HEK293 (cell line): ENCODE measurements at regions not wholly inside any gene's neighbourhood (a gene's known extent, or its start where the extent isn't known, plus 50 kb on each side); places are given as distances from the start of the nearest gene placed in this dataset.
A peak's percentile ranks its signal among the peaks of the same experiment; 100 is the strongest.

ENCODE experiments used
- EGR2 ChIP-seq: fragments of 450-650 bp; formaldehyde crosslinking; IDR thresholded peaks from 2 replicates; pipeline ENCODE4 v1.5.1; 2016; ENCODE audit warnings: low read depth, missing biosample characterization, missing genetic modification characterization
- GLI2 ChIP-seq: fragments of 450-650 bp; formaldehyde crosslinking; IDR thresholded peaks from 2 replicates; pipeline ENCODE4; 2017; ENCODE audit warnings: missing biosample characterization, missing genetic modification characterization, low read depth, borderline replicate concordance
- KLF1 ChIP-seq: fragments of 450-650 bp; formaldehyde crosslinking; IDR thresholded peaks from 2 replicates; pipeline ENCODE4 v1.5.1; 2016; ENCODE audit warnings: missing biosample characterization, missing genetic modification characterization
- KLF8 ChIP-seq: fragments of 450-650 bp; formaldehyde crosslinking; IDR thresholded peaks from 2 replicates; pipeline ENCODE4 v1.5.1; 2016; ENCODE audit warnings: missing biosample characterization, missing genetic modification characterization
- PRDM1 ChIP-seq: fragments of 450-650 bp; formaldehyde crosslinking; IDR thresholded peaks from 2 replicates; pipeline ENCODE4; 2016; ENCODE audit warnings: missing biosample characterization, missing genetic modification characterization
- RBAK ChIP-seq: fragments of 450-650 bp; formaldehyde crosslinking; IDR thresholded peaks from 2 replicates; pipeline ENCODE4 v1.5.1; 2016; ENCODE audit warnings: missing biosample characterization, missing genetic modification characterization
- SP7 ChIP-seq: fragments of 450-650 bp; formaldehyde crosslinking; IDR thresholded peaks from 2 replicates; pipeline ENCODE4 v1.5.1; 2016; ENCODE audit warnings: missing biosample characterization, missing genetic modification characterization
- ZFP3 ChIP-seq: fragments of 450-650 bp; formaldehyde crosslinking; IDR thresholded peaks from 2 replicates; pipeline ENCODE4 v1.5.1; 2016; ENCODE audit warnings: low read depth, missing biosample characterization, missing genetic modification characterization
- ZNF10 ChIP-seq: fragments of 450-650 bp; formaldehyde crosslinking; IDR thresholded peaks from 2 replicates; pipeline ENCODE4 v1.5.1; 2017; ENCODE audit warnings: missing biosample characterization, missing genetic modification characterization
- ZNF146 ChIP-seq: fragments of 450-650 bp; formaldehyde crosslinking; IDR thresholded peaks from 2 replicates; pipeline ENCODE4 v1.5.1; 2016; ENCODE audit warnings: missing biosample characterization, missing genetic modification characterization
- ZNF2 ChIP-seq: fragments of 450-650 bp; formaldehyde crosslinking; IDR thresholded peaks from 2 replicates; pipeline ENCODE4 v1.5.1; 2016; ENCODE audit warnings: missing biosample characterization, missing genetic modification characterization
- ZNF24 ChIP-seq: fragments of 450-650 bp; formaldehyde crosslinking; IDR thresholded peaks from 2 replicates; pipeline ENCODE4 v1.5.1; 2016; ENCODE audit warnings: missing biosample characterization, missing genetic modification characterization
- ZNF366 ChIP-seq: fragments of 450-650 bp; formaldehyde crosslinking; conservative IDR thresholded peaks from 2 replicates; pipeline ENCODE4 v1.5.1; 2016; ENCODE audit warnings: missing biosample characterization, missing genetic modification characterization
- ZNF426 ChIP-seq: fragments of 450-650 bp; formaldehyde crosslinking; IDR thresholded peaks from 2 replicates; pipeline ENCODE4 v1.5.1; 2017; ENCODE audit warnings: missing biosample characterization, missing genetic modification characterization, mild to moderate bottlenecking, inconsistent platforms, moderate library complexity
- ZNF501 ChIP-seq: fragments of 450-650 bp; formaldehyde crosslinking; IDR thresholded peaks from 2 replicates; pipeline ENCODE4 v1.5.1; 2016; ENCODE audit warnings: missing biosample characterization, missing genetic modification characterization
- ZNF621 ChIP-seq: fragments of 450-650 bp; formaldehyde crosslinking; IDR thresholded peaks from 2 replicates; pipeline ENCODE4 v1.5.1; 2017; ENCODE audit warnings: missing biosample characterization, missing genetic modification characterization
- ZNF660 ChIP-seq: fragments of 450-650 bp; IDR thresholded peaks from 2 replicates; pipeline ENCODE4 v1.5.1; 2018; ENCODE audit warnings: missing biosample characterization, mild to moderate bottlenecking, missing genetic modification characterization
- ZNF670 ChIP-seq: fragments of 450-650 bp; formaldehyde crosslinking; IDR thresholded peaks from 2 replicates; pipeline ENCODE4 v1.5.1; 2016; ENCODE audit warnings: missing biosample characterization, missing genetic modification characterization, low read depth
- ZSCAN23 ChIP-seq: fragments of 450-650 bp; formaldehyde crosslinking; IDR thresholded peaks from 2 replicates; pipeline ENCODE4 v1.5.1; 2016; ENCODE audit warnings: missing biosample characterization, missing genetic modification characterization
- TF ChIP-seq, protein P1 (sequence below): fragments of 450-650 bp; formaldehyde crosslinking; IDR thresholded peaks from 2 replicates; pipeline ENCODE4 v1.5.1; 2017; ENCODE audit warnings: missing biosample characterization, missing genetic modification characterization
- TF ChIP-seq, protein P2 (sequence below): fragments of 450-650 bp; formaldehyde crosslinking; conservative IDR thresholded peaks from 2 replicates; pipeline ENCODE4 v1.5.1; 2016; ENCODE audit warnings: low read depth, missing biosample characterization, missing genetic modification characterization
- TF ChIP-seq, protein P3 (sequence below): fragments of 450-650 bp; formaldehyde crosslinking; IDR thresholded peaks from 2 replicates; pipeline ENCODE4 v1.5.1; 2016; ENCODE audit warnings: missing biosample characterization, missing genetic modification characterization
- TF ChIP-seq, protein P4 (sequence below): fragments of 450-650 bp; formaldehyde crosslinking; IDR thresholded peaks from 2 replicates; pipeline ENCODE4 v1.5.1; 2017; ENCODE audit warnings: missing biosample characterization, missing genetic modification characterization
- TF ChIP-seq, protein P5 (sequence below): fragments of 450-650 bp; formaldehyde crosslinking; IDR thresholded peaks from 2 replicates; pipeline ENCODE4 v1.5.1; 2016; ENCODE audit warnings: missing biosample characterization, missing genetic modification characterization
- TF ChIP-seq, protein P6 (sequence below): fragments of 450-650 bp; formaldehyde crosslinking; IDR thresholded peaks from 2 replicates; pipeline ENCODE4 v1.5.1; 2016; ENCODE audit warnings: missing biosample characterization, missing genetic modification characterization

DNA sequence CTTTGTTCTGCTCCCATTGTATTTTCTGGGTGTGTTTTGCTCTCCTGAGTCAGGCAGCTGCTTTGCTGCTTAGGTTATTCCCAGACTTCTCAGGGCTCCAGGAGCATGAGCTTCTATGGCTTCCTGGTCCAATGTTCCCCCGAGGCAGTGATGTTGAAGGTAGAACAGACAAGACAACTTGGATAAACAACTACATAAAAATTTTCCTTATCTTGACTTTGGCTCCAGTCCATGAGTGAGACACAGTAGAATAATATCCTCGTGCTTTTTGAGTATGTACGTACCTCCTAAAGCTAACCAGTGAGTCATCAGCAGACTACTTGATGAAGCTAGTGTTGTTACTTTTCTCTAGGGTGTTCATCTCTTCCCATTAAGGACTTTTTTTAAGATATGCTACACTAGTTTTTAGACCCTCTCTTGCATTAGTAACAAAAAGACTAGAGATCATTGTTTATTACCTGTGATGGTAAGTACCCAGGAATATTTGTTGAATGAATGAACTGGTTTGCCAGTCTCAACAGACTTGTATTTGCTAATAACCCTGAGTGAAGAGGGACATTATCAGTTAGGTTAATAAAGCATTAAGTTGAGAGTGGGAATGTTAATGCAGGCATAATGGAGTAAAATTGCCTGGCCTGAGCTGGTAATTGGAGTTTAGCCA is 131.9 kb downstream of the FHIP1A start (continued):
- TF ChIP-seq, protein P1, sequence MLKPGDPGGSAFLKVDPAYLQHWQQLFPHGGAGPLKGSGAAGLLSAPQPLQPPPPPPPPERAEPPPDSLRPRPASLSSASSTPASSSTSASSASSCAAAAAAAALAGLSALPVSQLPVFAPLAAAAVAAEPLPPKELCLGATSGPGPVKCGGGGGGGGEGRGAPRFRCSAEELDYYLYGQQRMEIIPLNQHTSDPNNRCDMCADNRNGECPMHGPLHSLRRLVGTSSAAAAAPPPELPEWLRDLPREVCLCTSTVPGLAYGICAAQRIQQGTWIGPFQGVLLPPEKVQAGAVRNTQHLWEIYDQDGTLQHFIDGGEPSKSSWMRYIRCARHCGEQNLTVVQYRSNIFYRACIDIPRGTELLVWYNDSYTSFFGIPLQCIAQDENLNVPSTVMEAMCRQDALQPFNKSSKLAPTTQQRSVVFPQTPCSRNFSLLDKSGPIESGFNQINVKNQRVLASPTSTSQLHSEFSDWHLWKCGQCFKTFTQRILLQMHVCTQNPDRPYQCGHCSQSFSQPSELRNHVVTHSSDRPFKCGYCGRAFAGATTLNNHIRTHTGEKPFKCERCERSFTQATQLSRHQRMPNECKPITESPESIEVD (tag by site-specific recombination) = peak; percentile 13
- no peak for TF ChIP-seq KLF1 (tag by site-specific recombination)
- no peak for TF ChIP-seq ZNF621 (tag by site-specific recombination)
- 0 out of 2 replicates have a peak, but pooled peaks have one; percentile 39 for TF ChIP-seq KLF8 (tag by site-specific recombination)
- 0 out of 2 replicates have a peak, but pooled peaks have one; percentile 6 for TF ChIP-seq ZSCAN23 (tag by site-specific recombination)
- peak; percentile 44 for TF ChIP-seq ZNF366 (tag by site-specific recombination)
- no peak for TF ChIP-seq PRDM1 (tag by site-specific recombination)
- TF ChIP-seq, protein P2, sequence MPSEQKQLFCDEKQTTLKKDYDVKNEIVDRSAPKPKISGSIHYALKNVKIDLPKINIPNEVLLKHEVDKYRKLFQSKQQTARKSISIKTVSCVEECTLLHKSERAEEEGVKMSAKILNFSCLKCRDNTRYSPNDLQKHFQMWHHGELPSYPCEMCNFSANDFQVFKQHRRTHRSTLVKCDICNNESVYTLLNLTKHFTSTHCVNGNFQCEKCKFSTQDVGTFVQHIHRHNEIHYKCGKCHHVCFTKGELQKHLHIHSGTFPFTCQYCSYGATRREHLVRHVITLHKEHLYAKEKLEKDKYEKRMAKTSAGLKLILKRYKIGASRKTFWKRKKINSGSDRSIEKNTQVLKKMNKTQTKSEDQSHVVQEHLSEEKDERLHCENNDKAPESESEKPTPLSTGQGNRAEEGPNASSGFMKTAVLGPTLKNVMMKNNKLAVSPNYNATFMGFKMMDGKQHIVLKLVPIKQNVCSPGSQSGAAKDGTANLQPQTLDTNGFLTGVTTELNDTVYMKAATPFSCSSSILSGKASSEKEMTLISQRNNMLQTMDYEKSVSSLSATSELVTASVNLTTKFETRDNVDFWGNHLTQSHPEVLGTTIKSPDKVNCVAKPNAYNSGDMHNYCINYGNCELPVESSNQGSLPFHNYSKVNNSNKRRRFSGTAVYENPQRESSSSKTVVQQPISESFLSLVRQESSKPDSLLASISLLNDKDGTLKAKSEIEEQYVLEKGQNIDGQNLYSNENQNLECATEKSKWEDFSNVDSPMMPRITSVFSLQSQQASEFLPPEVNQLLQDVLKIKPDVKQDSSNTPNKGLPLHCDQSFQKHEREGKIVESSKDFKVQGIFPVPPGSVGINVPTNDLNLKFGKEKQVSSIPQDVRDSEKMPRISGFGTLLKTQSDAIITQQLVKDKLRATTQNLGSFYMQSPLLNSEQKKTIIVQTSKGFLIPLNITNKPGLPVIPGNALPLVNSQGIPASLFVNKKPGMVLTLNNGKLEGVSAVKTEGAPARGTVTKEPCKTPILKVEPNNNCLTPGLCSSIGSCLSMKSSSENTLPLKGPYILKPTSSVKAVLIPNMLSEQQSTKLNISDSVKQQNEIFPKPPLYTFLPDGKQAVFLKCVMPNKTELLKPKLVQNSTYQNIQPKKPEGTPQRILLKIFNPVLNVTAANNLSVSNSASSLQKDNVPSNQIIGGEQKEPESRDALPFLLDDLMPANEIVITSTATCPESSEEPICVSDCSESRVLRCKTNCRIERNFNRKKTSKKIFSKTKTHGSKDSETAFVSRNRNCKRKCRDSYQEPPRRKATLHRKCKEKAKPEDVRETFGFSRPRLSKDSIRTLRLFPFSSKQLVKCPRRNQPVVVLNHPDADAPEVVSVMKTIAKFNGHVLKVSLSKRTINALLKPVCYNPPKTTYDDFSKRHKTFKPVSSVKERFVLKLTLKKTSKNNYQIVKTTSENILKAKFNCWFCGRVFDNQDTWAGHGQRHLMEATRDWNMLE (tag by site-specific recombination) = no peak
- no peak for TF ChIP-seq RBAK
- TF ChIP-seq ZNF24 (tag by site-specific recombination) = peak; percentile 56
- TF ChIP-seq, protein P3, sequence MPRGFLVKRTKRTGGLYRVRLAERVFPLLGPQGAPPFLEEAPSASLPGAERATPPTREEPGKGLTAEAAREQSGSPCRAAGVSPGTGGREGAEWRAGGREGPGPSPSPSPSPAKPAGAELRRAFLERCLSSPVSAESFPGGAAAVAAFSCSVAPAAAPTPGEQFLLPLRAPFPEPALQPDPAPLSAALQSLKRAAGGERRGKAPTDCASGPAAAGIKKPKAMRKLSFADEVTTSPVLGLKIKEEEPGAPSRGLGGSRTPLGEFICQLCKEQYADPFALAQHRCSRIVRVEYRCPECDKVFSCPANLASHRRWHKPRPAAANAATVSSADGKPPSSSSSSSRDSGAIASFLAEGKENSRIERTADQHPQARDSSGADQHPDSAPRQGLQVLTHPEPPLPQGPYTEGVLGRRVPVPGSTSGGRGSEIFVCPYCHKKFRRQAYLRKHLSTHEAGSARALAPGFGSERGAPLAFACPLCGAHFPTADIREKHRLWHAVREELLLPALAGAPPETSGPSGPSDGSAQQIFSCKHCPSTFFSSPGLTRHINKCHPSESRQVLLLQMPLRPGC (tag by site-specific recombination) = no peak
- TF ChIP-seq ZNF426 (tag by site-specific recombination) = no peak
- TF ChIP-seq, protein P4, sequence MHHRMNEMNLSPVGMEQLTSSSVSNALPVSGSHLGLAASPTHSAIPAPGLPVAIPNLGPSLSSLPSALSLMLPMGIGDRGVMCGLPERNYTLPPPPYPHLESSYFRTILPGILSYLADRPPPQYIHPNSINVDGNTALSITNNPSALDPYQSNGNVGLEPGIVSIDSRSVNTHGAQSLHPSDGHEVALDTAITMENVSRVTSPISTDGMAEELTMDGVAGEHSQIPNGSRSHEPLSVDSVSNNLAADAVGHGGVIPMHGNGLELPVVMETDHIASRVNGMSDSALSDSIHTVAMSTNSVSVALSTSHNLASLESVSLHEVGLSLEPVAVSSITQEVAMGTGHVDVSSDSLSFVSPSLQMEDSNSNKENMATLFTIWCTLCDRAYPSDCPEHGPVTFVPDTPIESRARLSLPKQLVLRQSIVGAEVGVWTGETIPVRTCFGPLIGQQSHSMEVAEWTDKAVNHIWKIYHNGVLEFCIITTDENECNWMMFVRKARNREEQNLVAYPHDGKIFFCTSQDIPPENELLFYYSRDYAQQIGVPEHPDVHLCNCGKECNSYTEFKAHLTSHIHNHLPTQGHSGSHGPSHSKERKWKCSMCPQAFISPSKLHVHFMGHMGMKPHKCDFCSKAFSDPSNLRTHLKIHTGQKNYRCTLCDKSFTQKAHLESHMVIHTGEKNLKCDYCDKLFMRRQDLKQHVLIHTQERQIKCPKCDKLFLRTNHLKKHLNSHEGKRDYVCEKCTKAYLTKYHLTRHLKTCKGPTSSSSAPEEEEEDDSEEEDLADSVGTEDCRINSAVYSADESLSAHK (tag by site-specific recombination) = no peak
- TF ChIP-seq SP7 = peak; percentile 50
- no peak for TF ChIP-seq EGR2 (tag by site-specific recombination)
- TF ChIP-seq ZFP3 (tag by site-specific recombination) = no peak
- no peak for TF ChIP-seq ZNF2 (tag by site-specific recombination)
- TF ChIP-seq, protein P5, sequence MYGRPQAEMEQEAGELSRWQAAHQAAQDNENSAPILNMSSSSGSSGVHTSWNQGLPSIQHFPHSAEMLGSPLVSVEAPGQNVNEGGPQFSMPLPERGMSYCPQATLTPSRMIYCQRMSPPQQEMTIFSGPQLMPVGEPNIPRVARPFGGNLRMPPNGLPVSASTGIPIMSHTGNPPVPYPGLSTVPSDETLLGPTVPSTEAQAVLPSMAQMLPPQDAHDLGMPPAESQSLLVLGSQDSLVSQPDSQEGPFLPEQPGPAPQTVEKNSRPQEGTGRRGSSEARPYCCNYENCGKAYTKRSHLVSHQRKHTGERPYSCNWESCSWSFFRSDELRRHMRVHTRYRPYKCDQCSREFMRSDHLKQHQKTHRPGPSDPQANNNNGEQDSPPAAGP = peak; percentile 24; the same call in 1 of the 2 replicates
- TF ChIP-seq, protein P6, sequence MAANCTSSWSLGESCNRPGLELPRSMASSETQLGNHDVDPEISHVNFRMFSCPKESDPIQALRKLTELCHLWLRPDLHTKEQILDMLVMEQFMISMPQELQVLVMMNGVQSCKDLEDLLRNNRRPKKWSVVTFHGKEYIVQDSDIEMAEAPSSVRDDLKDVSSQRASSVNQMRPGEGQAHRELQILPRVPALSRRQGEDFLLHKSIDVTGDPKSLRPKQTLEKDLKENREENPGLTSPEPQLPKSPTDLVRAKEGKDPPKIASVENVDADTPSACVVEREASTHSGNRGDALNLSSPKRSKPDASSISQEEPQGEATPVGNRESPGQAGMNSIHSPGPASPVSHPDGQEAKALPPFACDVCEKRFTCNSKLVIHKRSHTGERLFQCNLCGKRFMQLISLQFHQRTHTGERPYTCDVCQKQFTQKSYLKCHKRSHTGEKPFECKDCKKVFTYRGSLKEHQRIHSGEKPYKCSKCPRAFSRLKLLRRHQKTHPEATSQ (tag by site-specific recombination) = no peak
- no peak for TF ChIP-seq ZNF146 (tag by site-specific recombination)
- peak; percentile 60 for TF ChIP-seq ZNF10 (tag by site-specific recombination)
- TF ChIP-seq ZNF670 (tag by site-specific recombination) = no peak
- no peak for TF ChIP-seq GLI2 (tag by site-specific recombination)
- no peak for TF ChIP-seq ZNF501
- TF ChIP-seq ZNF660 (tag by site-specific recombination) = peak; percentile 24; the same call in 1 of the 2 replicates
